Neural cell (in vitro differentiated cells): ENCODE measurements at regions not wholly inside any gene's neighbourhood (a gene's known extent, or its start where the extent isn't known, plus 50 kb on each side); places are given as distances from the start of the nearest gene placed in this dataset.

Source experiments
- CTCF ChIP-seq: fragments of 450-650 bp; IDR thresholded peaks from 2 replicates; pipeline ENCODE4 v1.5.1; 2014; ENCODE audit warnings: antibody characterized with exemption, mild to moderate bottlenecking, moderate library complexity; ENCODE audit not compliant: poor library complexity, severe bottlenecking
- MXI1 ChIP-seq: fragments of 450-650 bp; conservative IDR thresholded peaks from 2 replicates; pipeline ENCODE4 v1.6.1; 2014; ENCODE audit warnings: antibody characterized with exemption, mild to moderate bottlenecking; ENCODE audit not compliant: poor library complexity, severe bottlenecking
- POLR2AphosphoS5 ChIP-seq: IDR thresholded peaks from 2 replicates; pipeline ENCODE4 v1.6.1; 2012
- TAF1 ChIP-seq: IDR thresholded peaks from 2 replicates; pipeline ENCODE4 v1.6.1; 2012; ENCODE audit warnings: low read depth

GRCh38 chr9:25913806-25914205, 235.6 kb upstream of the TUSC1 start:
- TF ChIP-seq CTCF: no peak
- no peak for TF ChIP-seq MXI1
- no peak for TF ChIP-seq TAF1
- no peak for TF ChIP-seq POLR2AphosphoS5
